SK-N-SH (cell line): ENCODE measurements at regions not wholly inside any gene's neighbourhood (a gene's known extent, or its start where the extent isn't known, plus 50 kb on each side); places are given as distances from the start of the nearest gene placed in this dataset.

ENCODE experiments used
- CTCF ChIP-seq: fragments of 200-600 bp; sonication (generic); IDR thresholded peaks from 2 replicates; pipeline ENCODE4 v1.6.1; 2017; ENCODE audit warnings: antibody characterized with exemption, mild to moderate bottlenecking, moderate library complexity
- TF ChIP-seq, protein P1 (sequence below): IDR thresholded peaks from 2 replicates; pipeline ENCODE4 v1.4.0; 2012; ENCODE audit warnings: low read depth, borderline replicate concordance

DNA sequence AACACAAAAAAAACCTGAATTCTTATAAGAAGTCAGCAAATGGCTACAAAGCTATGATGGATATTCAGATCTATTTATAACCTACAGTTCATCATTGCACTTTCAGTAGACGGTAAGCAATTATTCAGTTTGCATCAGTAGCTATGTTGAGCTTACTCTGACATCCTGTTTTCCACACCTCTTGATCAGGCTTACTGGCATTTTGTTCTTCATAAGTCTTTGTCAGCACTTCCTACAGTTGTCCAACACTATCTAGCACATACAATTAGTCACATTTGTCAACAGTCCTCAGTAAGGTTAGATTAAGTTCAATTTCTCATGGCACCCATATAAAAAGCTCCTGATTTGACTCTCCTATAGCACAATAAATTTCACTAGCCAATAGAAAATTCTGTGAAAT, 71.2 kb upstream of the ST3GAL6 start:
- TF ChIP-seq CTCF, result no peak
- TF ChIP-seq, protein P1, sequence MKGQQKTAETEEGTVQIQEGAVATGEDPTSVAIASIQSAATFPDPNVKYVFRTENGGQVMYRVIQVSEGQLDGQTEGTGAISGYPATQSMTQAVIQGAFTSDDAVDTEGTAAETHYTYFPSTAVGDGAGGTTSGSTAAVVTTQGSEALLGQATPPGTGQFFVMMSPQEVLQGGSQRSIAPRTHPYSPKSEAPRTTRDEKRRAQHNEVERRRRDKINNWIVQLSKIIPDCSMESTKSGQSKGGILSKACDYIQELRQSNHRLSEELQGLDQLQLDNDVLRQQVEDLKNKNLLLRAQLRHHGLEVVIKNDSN, result no peak
